GM20000 (cell line): ENCODE measurements at regions not wholly inside any gene's neighbourhood (a gene's known extent, or its start where the extent isn't known, plus 50 kb on each side); places are given as distances from the start of the nearest gene placed in this dataset.
"Not testable (repeated sequence)": the region's sequence is repeated elsewhere in the genome, so short reads cannot be mapped to it uniquely, and the experiment has no call there.

ENCODE experiments used
- DNase-seq: peaks from one replicate; pipeline ENCODE4 v3.0.0; 2012; ENCODE audit warnings: low spot score
- TF ChIP-seq, protein P1 (sequence below): IDR thresholded peaks from 2 replicates; pipeline ENCODE4 v1.5.1; 2012; ENCODE audit warnings: mild to moderate bottlenecking, control low read depth; ENCODE audit errors: extremely low read depth, missing control alignments

GRCh38 chr13:75961911-75962310 is 325.8 kb downstream of the LMO7 start:
- no peak for DNase-seq
- TF ChIP-seq, protein P1, sequence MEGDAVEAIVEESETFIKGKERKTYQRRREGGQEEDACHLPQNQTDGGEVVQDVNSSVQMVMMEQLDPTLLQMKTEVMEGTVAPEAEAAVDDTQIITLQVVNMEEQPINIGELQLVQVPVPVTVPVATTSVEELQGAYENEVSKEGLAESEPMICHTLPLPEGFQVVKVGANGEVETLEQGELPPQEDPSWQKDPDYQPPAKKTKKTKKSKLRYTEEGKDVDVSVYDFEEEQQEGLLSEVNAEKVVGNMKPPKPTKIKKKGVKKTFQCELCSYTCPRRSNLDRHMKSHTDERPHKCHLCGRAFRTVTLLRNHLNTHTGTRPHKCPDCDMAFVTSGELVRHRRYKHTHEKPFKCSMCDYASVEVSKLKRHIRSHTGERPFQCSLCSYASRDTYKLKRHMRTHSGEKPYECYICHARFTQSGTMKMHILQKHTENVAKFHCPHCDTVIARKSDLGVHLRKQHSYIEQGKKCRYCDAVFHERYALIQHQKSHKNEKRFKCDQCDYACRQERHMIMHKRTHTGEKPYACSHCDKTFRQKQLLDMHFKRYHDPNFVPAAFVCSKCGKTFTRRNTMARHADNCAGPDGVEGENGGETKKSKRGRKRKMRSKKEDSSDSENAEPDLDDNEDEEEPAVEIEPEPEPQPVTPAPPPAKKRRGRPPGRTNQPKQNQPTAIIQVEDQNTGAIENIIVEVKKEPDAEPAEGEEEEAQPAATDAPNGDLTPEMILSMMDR, result no peak

DNA sequence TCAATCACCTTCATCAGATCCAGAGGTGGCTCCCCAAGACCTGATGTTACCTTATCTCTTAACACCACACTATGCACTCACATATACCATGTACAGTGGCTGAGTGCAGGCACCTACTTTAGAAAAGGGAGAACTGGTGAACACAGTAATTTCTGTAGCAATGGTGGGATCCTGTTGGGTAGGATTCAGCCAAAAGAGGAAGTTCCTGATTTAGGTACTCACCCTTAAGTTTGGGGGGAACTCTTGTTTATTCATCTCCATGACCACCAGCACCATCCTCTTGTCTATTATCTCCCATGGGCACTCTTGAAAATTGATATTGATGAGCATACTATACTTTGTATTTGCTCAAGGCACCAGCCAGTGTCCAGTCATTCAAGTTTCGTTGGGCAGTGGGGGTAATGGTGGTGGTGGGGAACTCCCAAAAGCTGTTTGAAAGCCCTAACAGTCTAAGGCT is 324.4 kb downstream of the LMO7 start:
- DNase-seq, result peak; percentile 36
- TF ChIP-seq, protein P1, result no peak

GRCh38 chr13:75959861-75960481 is 323.8 kb downstream of the LMO7 start:
- TF ChIP-seq, protein P1, result no peak
- no peak for DNase-seq

DNA sequence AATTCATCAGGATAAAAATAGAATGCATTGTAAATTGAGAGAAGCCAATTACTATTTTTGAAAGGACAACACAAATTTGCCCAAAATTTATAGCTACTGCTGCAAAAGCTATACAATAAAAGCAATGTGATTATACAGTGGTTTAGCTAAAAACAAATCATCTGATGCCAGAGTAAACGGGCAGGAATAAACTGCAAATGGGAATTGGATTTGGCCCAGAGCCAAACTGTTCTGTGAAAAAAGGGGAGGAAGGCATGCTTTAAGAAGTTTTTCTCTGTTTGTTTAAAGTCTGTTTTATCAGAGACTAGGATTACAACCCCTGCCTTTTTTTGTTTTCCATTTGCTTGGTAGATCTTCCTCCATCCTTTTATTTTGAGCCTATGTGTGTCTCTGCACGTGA is 317.5 kb downstream of the LMO7 start:
- not testable (repeated sequence) for DNase-seq

DNA sequence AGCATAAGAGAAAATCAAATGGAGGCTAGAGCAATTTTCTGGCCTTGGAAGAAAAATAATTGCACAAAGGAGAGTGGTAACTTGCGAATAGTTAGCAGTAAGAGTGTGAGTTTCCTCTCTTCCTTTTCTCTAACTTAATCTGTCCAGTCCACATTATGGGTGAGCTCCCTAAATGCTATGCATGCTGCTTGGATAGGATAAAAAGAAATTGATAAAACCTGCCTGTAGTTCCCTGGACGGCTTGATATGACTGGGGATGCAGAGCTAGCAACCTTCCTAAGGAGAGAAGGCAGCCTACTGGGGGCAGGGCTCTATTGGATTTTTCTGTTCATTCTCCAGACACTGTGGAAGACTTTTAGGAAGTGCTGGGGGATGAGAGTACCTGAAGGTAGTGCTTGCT is 311.3 kb downstream of the LMO7 start:
- TF ChIP-seq, protein P1, result no peak
- no peak for DNase-seq

DNA sequence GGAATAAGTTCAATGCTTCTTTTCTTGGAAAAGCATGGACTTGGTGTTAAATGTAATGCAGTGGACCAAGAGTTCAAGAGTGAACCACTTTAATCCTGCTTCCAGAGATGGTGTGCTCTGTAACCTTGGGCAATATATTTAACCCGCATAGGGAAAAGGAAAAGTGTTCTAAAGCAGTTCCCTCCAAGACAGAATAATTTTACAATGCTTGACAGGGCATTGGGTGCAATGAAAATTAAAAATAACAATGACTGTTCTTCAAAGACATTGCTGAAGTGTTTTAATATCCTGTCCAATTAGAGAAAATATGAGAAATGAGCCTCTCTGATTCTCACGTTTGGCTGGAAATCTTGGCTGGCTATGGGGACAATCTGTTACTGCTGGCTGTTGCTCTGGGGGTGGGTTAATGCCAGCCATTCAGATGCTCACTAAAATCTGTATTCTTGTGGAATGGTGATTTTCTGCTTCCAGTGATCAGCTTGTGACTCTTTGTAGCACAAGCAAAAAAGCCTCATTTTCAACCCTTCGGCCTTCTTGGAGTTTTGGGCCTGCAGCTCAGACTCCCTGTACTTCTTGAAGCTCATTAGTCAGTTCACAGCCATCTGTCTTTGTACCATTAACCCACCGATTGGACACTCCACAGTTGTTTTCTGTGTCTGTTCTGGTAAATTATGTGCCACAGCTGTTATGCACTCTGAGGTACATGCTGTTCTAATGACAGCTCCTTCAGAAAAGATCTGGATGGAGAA is 310.6 kb downstream of the LMO7 start:
- no peak for DNase-seq
- TF ChIP-seq, protein P1, result no peak

- no peak for DNase-seq
- TF ChIP-seq, protein P1, result no peak
Measured at GRCh38 chr13:75945841-75946482, 309.8 kb downstream of the LMO7 start.
